Activated CD4-positive, alpha-beta T cell treated with anti-CD3 and anti-CD28 coated beads, Interleukin-10, Interleukin-2, amounts not matched to agents 100 ng/mL and 50 ng/mL, durations not matched to agents 16 hours and 8 hours (primary cell): ENCODE measurements at regions not wholly inside any gene's neighbourhood (a gene's known extent, or its start where the extent isn't known, plus 50 kb on each side); places are given as distances from the start of the nearest gene placed in this dataset.

Experiments
- DNase-seq: peaks from one replicate; pipeline ENCODE4 v3.0.0-alpha.2; 2020

GRCh38 chr4:141409556-141409955 lies 188.9 kb downstream of the ZNF330 start:
- DNase-seq, result no peak

GRCh38 chr4:141410839-141411238 lies 190.1 kb downstream of the ZNF330 start:
- no peak for DNase-seq

DNA sequence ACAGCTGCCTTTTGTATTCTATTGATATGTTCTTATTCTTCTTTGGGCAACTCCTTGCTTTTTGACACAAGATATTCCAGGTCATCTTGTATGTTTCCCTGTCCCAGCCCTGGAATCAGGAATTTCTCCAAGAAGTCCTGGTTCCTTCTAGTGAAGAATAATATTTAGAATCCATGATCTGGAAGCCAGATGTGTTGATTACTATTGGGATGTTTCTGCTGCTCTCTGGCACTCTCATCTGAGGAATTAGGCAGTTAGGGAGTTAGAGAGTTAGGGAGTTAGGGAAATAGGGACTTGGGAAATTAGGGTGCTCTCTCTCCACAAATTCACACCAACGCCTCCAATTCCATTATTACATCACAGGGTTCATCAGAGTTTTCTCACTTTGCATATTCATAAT lies 191.2 kb downstream of the ZNF330 start:
- DNase-seq, result no peak

DNA sequence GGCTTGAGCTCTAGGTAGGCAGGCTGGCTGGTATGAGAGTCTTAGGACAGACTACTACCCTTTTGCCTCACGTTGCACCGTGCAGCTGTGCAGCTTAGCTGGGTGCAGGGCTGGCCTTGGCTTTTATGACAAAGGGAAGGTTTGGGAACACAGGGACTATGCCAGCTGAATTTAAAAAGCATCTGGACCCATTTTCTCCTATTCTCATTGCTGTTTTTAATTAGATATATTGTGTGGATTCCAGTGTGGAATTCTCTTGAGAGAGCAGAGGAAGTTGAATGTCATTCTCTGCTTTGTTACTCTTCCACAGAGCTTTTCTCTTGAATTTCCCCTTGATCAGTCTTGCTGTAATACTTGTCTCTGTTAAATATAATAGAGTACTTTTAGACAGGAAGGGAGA lies 192.7 kb downstream of the ZNF330 start:
- no peak for DNase-seq

GRCh38 chr4:141415651-141416050 lies 195.0 kb downstream of the ZNF330 start:
- no peak for DNase-seq

DNA sequence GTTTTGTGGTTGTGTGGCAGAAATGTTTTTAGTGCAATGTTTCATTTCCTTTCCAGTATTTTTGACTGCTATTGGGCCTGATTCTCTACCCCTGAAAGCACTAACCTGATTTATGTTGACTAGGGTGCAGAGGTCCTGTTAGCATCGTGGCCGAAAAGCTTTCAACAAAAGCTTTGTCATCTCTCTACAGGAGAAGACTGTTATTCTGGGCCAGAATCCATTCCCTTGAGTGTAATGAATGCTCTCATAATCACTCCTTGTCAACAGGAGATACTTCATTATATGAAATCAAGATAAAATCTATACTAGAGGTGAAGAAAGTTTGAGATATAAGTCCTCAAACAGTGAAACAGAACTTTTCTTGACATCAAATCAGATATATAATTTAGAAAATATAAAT lies 195.5 kb downstream of the ZNF330 start:
- DNase-seq, result no peak

DNA sequence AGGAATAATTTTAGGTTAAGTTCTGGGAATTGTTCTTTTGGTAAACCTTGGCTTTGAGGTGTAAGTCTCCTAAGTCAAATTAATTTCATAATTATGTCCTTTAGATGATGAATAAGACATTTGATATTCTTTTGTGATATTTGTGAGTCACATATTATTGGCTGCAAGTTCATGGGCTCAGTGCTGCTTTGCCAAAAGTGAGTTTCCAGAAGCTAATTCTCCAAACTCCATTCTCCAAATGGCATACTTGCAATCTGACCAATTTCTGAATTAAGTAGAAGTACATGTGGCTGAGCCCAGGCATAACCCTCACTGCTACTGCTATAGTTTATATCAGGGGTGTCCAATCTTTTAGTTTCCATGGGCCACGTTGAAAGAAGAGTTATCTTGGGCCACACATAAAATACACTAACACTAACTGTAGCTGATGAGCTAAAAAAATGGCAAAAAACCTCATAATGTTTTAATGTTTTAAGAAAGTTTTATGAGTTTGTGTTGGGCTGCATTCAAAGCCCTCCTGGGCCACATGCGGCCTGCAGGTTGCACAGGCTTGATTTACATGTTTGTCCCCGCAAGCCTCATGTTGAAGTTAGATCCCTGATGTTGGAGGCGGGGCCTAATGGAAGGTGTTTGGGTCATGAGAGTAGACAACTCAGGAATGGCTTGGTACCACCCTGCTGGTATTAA lies 196.1 kb downstream of the ZNF330 start:
- no peak for DNase-seq

DNA sequence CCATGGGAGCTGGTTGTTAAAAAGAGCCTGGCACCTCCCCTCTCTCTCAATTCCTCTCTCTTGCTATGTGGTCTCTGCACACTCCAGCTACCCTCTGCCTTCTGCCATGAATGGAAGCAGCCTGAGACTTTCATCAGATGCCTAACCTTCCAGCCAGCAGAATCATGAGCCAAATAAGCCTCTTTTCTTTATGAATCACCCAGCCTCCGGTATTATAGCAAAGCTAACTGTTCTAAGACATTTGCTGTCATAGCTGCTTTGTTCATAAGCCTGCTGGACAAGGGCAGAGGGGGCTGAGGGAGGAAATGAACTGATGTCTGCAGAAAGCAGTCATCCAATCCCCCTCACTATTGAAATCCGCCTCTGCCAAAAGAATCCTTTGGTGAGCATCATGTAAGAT lies 196.7 kb downstream of the ZNF330 start:
- DNase-seq, result no peak

DNA sequence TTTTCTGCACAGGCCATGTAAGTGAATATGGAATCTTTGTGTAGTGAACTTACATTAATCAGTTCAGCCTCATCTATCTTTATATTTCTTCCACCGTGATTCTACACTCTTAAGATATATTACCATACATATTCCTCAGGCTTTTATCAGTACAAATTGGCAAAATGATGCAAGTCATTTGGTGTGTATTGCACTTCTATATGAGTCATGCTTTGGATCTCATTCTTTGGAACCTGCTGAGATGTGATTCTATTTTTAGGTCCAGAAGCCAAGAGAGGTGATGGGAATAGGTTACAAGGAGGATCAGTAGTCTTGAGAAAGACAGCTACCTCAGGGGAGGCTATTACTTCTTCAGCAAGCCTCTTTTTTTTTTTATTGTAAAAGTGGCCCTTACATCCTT lies 204.4 kb downstream of the ZNF330 start:
- no peak for DNase-seq

GRCh38 chr4:141427726-141428296 lies 207.1 kb downstream of the ZNF330 start:
- DNase-seq, result no peak

GRCh38 chr4:141429933-141430332 lies 206.4 kb upstream of the IL15 start:
- no peak for DNase-seq

GRCh38 chr4:141430686-141431085 lies 205.7 kb upstream of the IL15 start:
- no peak for DNase-seq

- DNase-seq, result no peak
Observed at GRCh38 chr4:141432000-141432712, 204.2 kb upstream of the IL15 start.

DNA sequence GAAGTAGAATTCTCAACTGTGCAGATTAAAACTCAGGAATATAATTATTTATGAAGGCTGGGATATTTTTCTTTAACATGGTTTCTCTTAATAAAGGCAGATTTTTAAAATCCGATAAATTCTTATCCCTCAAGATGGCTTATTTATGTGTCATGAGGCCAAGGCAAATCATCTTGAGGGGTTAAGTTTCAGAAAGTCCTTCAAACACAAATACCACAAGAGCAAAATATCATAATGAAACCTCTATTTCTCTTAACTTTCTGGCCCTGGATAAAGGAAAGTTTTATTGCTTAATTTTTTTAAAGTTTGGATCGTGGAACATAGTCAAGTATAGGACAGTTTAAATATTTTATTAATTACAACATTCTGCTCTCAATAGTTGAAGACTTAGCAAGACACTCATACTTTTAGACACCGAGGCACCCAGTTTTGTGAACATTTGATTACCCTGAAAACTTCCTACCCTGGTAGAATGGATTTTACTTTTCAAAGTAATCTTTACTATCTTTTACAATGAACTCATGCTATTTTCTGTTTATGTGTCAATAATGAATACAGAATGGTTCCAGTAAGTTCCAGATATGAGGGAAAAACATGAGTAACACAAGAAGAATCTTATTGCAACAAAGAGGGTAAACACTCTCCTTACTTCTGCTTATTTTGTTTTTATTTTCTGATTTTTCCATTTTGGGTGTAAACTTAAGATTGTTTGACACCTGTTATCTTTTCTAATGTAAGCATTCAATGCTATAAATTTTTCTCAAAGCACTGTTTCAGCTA lies 200.7 kb upstream of the IL15 start:
- DNase-seq, result no peak

GRCh38 chr4:141439223-141439622 lies 197.2 kb upstream of the IL15 start:
- DNase-seq, result no peak

- no peak for DNase-seq
Observed at GRCh38 chr4:141447761-141448160, 188.6 kb upstream of the IL15 start.

GRCh38 chr4:141448490-141448889 lies 187.9 kb upstream of the IL15 start:
- no peak for DNase-seq

DNA sequence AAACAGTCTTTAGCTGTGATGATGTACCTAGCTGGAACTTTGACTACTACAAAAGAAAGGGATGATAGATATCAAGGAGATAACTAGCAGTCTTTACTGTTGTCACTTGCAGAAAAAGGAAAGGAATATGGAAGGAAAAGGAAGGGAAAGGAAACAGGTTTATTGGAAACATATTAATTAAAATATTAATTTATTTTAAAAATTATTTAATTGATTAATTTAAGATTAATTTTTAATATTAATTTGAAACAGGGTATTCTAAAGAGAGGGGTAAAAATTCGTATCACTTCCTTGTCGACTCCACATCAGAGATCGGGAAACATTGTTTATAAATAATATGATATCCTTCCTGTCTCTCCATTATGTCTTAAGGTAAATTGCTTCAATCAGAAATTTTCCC lies 186.5 kb upstream of the IL15 start:
- no peak for DNase-seq

- DNase-seq, result no peak
Observed at GRCh38 chr4:141455651-141456050, 180.7 kb upstream of the IL15 start.

GRCh38 chr4:141457653-141458052 lies 178.7 kb upstream of the IL15 start:
- DNase-seq, result no peak

DNA sequence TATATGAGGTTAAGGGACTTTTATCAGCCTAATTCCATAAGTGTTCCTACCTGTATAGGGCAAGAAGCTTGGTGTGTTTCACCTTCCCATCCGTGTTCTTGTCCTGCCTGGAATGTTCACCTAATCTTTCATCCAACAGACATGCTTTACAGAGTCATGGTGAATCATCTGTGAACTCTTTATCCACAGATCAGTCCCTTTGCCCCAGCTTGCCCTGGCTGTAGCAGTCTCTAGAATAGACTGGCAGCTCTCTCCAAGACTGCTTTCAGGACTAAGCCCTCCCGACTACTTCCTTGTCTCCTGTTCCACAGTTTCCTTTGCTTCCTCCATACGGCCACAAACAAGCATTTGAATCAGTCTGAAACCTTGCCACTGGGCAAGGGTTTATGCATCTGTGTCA lies 177.9 kb upstream of the IL15 start:
- no peak for DNase-seq

GRCh38 chr4:141459020-141459419 lies 177.4 kb upstream of the IL15 start:
- DNase-seq, result no peak

DNA sequence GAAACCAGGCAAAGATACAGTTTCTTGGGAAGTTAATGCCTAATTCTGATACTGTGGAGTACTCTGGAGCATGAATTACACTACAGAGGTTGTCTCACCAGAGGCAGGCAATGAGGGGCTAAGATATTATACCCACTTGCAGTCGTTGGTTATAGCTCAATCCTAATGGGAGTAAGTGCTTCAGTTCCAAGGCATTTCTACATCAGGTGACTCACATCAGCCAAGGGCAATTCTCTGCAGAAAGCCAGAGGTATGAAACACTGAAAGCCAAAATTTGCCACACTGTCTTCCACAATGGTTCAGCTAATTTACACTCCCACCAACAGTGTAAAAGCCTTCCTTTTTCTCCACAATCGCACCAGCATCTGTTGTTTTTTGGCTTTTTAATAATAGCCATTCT lies 174.0 kb upstream of the IL15 start:
- no peak for DNase-seq

- no peak for DNase-seq
Observed at GRCh38 chr4:141463678-141464077, 172.7 kb upstream of the IL15 start.
